ENCODE measurements at regions not wholly inside any gene's neighbourhood (a gene's known extent, or its start where the extent isn't known, plus 50 kb on each side); places are given as distances from the start of the nearest gene placed in this dataset.
"Not testable (repeated sequence)": the region's sequence is repeated elsewhere in the genome, so short reads cannot be mapped to it uniquely, and the experiment has no call there.

DNA sequence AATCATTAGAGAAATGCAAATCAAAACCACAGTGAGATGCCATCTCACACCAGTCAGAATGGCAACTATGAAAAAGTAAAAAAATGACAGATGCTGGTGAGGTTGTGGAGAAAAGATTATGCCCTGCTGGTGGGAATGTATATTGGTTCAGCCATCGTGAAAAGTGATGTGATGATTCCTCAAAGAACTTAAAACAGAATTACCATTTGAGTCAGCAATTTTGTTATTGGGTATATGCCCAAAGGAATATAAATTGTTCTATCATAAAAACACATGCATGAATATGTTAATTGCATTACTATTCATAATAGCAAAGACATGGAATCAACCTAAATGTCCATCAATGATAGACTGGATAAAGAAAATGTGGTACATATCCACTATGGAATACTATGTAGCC is 115.1 kb upstream of the OR4E1 start:
- not testable (repeated sequence) for DNase-seq

- not testable (repeated sequence) for DNase-seq
These were observed 113.6 kb upstream of the OR4E1 start for GRCh38 chr14:21787242-21787641.

GRCh38 chr14:21781543-21781942 is 107.9 kb upstream of the OR4E1 start:
- no peak for DNase-seq

GRCh38 chr14:21780429-21781084 is 106.9 kb upstream of the OR4E1 start:
- no peak for DNase-seq

DNA sequence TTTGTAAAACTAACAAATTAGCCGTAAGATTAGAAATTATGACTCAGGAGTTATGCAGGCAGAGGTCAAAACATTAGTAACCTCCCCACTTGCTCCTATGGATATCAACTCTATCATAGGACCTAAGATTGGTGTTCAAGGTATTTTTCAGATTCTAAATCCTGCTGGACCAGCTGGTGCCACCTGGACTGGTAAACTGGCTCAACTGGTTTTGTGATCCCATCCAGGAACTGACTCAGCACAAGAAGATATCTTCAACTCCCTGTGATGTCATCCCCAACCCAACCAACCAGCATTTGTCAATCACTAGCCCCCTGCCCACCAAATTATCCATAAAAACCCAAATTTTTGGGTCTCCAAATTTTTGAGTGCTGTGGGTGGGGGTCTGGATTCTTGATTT is 98.1 kb upstream of the OR4E1 start:
- no peak for DNase-seq

DNA sequence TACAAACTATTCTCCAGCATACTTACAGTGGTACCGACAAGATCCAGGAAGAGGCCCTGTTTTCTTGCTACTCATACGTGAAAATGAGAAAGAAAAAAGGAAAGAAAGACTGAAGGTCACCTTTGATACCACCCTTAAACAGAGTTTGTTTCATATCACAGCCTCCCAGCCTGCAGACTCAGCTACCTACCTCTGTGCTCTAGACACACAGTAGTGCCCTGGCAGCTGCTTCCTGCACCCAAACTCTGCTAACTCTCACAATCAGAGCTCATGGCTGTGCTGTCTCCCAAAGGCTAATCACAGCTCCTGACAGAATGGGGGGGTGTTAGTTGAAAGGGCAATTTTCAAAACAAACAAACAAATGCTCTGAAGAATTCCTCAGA is 95.2 kb upstream of the OR4E1 start:
- DNase-seq: no peak

DNA sequence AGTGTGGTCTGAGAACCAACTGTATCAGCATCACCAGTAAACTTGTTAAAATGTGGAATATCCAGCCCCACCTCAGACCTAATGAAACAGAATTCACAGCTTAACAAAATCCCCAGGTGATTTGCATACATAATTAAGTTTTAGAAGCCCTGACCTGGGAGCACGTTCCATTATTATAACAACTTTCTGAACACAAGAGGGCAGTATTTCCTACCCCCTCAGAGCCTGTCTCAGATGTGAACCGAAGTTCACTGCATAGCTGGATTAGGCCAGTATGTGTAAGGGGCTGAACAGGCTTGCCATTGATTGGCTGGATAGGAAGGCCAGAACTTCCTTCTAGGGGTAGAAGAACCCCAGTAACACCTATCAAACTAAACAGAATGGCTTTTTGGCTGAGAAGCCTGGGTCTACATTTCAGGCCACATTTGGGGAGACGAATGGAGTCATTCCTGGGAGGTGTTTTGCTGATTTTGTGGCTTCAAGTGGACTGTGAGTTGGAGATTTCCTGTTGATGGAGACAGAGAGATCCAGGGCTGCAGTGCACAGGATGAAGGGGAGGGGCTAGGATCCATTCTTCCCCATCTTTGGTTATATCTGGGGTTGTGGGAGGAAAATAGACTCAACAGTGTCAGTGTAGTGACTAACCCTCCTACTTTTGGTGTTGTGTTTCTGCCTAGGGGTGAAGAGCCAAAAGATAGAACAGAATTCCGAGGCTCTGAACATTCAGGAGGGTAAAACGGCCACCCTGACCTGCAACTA is 94.7 kb upstream of the OR4E1 start:
- DNase-seq: no peak

DNA sequence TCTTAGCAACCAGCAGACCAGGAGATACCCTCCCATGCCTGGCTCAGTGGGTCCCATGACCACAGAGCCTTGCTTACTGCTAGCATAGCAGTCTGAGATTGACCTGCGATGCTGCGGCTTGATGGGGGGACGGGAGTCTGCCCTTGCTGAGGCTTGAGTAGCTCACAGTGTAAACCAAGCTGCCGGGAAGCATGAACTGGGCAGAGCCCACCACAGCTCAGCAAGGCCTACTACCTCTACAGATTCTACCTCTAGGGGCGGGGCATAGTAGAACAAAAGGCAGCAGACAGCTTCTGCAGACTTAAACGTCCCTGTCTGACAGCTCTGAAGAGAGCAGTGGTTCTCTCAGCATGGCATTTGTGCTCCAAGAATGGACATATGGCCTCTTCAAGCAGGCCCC is 86.7 kb upstream of the OR4E1 start:
- not testable (repeated sequence) for DNase-seq

DNA sequence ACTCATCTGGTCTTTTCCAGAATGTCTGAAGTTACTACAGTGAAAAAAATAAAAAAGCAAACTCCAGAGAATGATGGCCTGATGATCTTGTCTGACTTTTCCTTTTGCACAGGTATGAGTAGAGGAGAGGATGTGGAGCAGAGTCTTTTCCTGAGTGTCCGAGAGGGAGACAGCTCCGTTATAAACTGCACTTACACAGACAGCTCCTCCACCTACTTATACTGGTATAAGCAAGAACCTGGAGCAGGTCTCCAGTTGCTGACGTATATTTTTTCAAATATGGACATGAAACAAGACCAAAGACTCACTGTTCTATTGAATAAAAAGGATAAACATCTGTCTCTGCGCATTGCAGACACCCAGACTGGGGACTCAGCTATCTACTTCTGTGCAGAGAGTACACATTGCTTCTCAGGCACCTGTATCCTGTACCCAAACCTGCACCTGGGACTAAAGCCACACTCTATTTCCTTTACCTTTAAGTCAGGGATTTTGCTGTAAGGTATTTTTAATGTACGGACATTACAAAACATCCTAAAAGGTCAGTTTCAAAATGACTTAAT is 75.8 kb upstream of the OR4E1 start:
- no peak for DNase-seq

DNA sequence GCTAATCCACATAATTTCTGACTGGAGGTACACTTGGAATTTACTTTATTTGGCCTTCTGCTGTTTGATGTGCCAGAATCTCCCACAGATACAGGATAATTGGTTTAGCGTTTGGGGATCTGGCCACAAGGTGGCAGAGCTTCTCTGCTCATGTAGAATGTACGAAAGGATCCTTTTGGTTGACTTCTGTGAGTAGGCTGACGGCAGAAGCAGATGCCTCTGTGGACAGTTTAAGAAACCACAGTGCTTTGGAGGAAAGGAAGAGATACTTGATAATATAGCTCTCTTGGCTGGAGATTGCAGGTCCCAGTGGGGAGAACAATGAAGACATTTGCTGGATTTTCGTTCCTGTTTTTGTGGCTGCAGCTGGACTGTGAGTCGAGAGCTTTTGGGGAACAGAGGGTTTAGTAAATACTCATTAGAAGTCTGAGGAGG is 75.3 kb upstream of the OR4E1 start:
- no peak for DNase-seq

GRCh38 chr14:21735639-21736307 is 62.2 kb upstream of the OR4E1 start:
- no peak for DNase-seq

GRCh38 chr14:21735200-21735599 is 61.6 kb upstream of the OR4E1 start:
- DNase-seq: no peak

DNA sequence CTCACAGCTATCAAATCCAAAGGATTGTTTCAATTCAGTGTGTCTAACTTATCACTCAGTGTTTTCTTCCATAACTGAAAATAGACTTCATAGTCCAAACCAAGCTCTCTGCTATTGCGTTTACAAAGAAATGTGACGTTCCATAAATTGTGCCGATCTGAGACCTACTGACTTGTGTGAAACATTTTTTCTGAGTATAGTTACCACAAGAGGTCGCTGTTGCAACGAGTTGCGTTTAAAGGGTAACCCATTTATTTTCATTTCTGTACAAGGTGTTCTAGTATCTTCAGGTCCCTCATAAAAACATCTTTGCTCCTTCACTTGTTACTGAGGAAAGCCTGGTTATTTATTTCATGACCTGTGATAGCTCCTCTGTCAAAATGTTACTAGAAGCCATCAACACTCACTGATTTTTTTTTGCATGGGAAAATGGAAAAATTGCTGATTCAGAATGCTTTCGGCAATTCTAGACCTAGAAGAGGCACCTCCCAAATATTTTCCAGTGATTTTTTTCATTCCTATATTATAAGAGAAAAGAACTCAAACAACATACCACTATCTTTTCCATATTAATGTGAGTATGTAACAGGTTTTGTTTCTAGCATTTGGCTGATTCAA is 60.9 kb upstream of the OR4E1 start:
- DNase-seq: no peak

DNA sequence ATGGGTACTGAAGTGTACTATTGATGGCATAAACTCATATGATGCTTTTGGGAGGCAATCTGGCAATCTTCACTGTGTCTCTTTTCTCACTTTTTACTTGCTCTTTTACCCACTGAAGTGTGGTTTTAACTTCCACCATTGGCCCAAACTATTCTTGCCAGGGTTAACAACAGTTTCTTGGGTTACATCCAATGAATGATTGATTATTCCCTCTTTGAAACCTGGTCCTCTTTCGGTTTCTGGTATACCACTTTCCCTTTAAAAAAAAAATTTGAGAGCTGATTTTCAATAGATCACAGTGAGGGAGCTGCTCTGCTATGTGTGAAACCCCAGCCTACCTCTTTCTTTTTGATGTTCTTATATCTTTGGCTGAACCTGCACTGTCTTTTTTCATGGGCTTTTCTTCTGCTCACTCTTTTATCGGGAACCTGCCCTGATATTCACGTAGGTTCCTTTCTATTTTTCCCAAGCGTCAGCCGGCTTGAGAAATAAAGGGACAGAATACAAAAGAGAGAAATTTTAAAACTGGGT is 56.1 kb upstream of the OR4E1 start:
- no peak for DNase-seq

DNA sequence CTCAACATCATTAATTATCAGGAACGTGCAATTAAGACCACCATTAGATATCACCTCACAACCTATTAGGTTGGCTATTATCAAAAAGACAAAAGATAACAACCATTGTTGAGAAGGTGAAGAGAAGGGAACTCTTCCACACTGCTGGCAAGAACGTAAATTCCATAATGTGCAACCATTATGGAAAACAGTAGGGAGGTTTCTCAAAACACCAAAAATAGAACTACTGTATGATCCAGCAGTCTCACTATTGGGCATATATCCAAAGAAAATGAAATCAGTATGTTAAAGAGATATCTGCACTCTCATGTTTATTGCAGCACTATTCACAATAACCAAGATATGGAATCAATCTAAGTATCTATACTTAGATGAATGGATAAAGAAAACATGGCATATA is 51.6 kb upstream of the OR4E1 start:
- no peak for DNase-seq

GRCh38 chr14:21724090-21724973 is 50.7 kb upstream of the OR4E1 start:
- no peak for DNase-seq

DNA sequence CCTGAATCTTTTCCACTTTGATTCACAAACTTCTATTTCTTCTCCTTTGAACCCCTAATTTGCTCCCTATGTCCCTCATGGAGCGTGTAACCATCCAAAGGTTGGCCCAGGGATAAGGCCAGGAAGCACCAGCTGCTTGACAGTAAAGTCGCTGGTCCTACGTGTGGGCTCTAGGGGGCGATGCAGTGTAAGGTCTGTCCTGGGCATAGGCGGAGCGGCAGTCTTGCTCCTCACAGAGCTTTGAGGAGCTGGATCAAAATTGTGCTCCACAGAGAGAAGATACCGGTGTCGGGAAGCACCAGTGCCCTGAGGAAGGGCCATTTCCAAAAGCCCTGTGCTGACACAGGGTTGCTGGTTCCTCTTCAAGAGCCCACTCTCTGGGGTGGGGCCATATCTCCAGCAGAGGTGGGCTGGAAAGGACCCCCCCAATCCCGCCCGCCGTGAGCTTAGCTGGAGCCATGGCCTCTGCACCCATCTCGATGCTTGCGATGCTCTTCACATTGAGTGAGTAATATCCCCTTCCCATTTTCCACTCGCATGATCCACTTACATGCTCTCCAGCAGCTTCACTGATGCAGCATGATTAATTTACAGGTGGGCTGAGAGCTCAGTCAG is 49.9 kb upstream of the OR4E1 start:
- no peak for DNase-seq

All from 8988T (cell line).